Upper lobe of right lung (tissue), 1 donor: ENCODE measurements at regions not wholly inside any gene's neighbourhood (a gene's known extent, or its start where the extent isn't known, plus 50 kb on each side); places are given as distances from the start of the nearest gene placed in this dataset.
"Not testable (repeated sequence)": the region's sequence is repeated elsewhere in the genome, so short reads cannot be mapped to it uniquely, and the experiment has no call there.

Experiments
- ATAC-seq: fragments of 200-7000 bp; cut with Tn5 transposase; one replicate; pipeline ENCODE4 v1.9.1; 2020; ENCODE audit warnings: mild to moderate bottlenecking, moderate library complexity
- DNase-seq: peaks from one replicate; pipeline ENCODE4 v3.0.0-alpha.2; 2020
- H3K27ac ChIP-seq: fragments of 200-600 bp; one replicate; pipeline ENCODE4 v1.8.0; 2022
- H3K27me3 ChIP-seq: fragments of 200-600 bp; one replicate; pipeline ENCODE4 v1.8.0; 2022; ENCODE audit warnings: mild to moderate bottlenecking
- H3K36me3 ChIP-seq: fragments of 200-600 bp; one replicate; pipeline ENCODE4 v1.8.0; 2022
- H3K4me1 ChIP-seq: fragments of 200-600 bp; one replicate; pipeline ENCODE4 v1.8.0; 2022
- H3K4me3 ChIP-seq: fragments of 200-600 bp; one replicate; pipeline ENCODE4 v1.8.0; 2022; ENCODE audit warnings: mild to moderate bottlenecking
- H3K9me3 ChIP-seq: fragments of 200-600 bp; one replicate; pipeline ENCODE4 v1.8.0; 2022
- intact Hi-C: fragments of 100-400 bp; cut with DNase I; formaldehyde crosslinking; loops from one replicate; pipeline ENCODE4 v1.11.0; 2022
- TF ChIP-seq, protein P1 (sequence below): fragments of 200-600 bp; IDR thresholded peaks from one replicate; pipeline ENCODE4 v1.8.0; 2022; ENCODE audit warnings: antibody characterized with exemption
- donor health status: DM: no; HTN: yes; CAD: no; lungs with severe emphysema.

DNA sequence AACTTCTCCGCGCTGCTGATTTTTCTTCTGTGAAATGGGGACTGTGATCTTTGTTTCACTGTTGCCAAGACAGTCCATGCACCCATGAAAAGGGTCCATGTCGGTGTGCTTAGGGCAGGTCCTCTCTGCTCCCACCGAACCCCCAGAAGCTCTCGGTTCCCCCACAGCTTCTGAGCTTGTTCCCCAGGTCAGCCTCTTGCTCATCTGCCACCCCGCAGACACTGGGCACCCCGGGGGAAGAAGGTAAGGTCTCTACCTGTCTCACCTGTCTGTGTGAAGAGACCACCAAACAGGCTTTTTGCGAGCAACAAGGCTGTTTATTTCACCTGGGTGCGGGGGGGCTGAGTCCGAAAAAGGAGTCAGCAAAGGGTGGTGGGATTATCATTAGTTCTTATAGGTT is 66.2 kb upstream of the NANOS1 start:
- TF ChIP-seq, protein P1, sequence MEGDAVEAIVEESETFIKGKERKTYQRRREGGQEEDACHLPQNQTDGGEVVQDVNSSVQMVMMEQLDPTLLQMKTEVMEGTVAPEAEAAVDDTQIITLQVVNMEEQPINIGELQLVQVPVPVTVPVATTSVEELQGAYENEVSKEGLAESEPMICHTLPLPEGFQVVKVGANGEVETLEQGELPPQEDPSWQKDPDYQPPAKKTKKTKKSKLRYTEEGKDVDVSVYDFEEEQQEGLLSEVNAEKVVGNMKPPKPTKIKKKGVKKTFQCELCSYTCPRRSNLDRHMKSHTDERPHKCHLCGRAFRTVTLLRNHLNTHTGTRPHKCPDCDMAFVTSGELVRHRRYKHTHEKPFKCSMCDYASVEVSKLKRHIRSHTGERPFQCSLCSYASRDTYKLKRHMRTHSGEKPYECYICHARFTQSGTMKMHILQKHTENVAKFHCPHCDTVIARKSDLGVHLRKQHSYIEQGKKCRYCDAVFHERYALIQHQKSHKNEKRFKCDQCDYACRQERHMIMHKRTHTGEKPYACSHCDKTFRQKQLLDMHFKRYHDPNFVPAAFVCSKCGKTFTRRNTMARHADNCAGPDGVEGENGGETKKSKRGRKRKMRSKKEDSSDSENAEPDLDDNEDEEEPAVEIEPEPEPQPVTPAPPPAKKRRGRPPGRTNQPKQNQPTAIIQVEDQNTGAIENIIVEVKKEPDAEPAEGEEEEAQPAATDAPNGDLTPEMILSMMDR, result no peak
- intact Hi-C loops, result no loop called here
- H3K27ac ChIP-seq, result no peak overlapping the region
- ATAC-seq (no peak), DNase-seq (no peak)
- H3K4me3 ChIP-seq, result no peak overlapping the region
- peaks cover 12% of the 10 kb centered on the region for H3K4me1 ChIP-seq
- H3K9me3 ChIP-seq, result no peaks in the 10 kb centered on the region
- no peaks in the 10 kb centered on the region for H3K27me3 ChIP-seq
- H3K36me3 ChIP-seq, result no peaks in the 10 kb centered on the region

- H3K27ac ChIP-seq, result no peak overlapping the region
- DNase-seq (no peak), ATAC-seq (no peak)
- H3K36me3 ChIP-seq, result no peaks in the 10 kb centered on the region
- H3K9me3 ChIP-seq, result no peaks in the 10 kb centered on the region
- TF ChIP-seq, protein P1, result no peak
- no peak overlapping the region for H3K4me3 ChIP-seq
- intact Hi-C loops, result no loop called here
- peaks cover 7% of the 10 kb centered on the region for H3K4me1 ChIP-seq
- no peaks in the 10 kb centered on the region for H3K27me3 ChIP-seq
Observed at GRCh38 chr10:118963933-118964332, 65.6 kb upstream of the NANOS1 start.

- H3K9me3 ChIP-seq, H3K27ac ChIP-seq, H3K27me3 ChIP-seq, H3K4me1 ChIP-seq, ATAC-seq, H3K4me3 ChIP-seq, intact Hi-C loops, DNase-seq, H3K36me3 ChIP-seq: not testable (repeated sequence)
Observed at GRCh38 chr10:118964476-118964875, 65.0 kb upstream of the NANOS1 start.

GRCh38 chr10:118965096-118965495 is 64.4 kb upstream of the NANOS1 start:
- Histone ChIP-seq H3K4me3 (no peak overlapping the region), H3K27ac (no peak overlapping the region), H3K36me3 (no peaks in the 10 kb centered on the region), H3K9me3 (no peaks in the 10 kb centered on the region), H3K4me1 (no peaks in the 10 kb centered on the region), H3K27me3 (no peaks in the 10 kb centered on the region)
- TF ChIP-seq, protein P1, result no peak
- ATAC-seq, result no peak
- no peak for DNase-seq
- intact Hi-C loops, result no loop called here

DNA sequence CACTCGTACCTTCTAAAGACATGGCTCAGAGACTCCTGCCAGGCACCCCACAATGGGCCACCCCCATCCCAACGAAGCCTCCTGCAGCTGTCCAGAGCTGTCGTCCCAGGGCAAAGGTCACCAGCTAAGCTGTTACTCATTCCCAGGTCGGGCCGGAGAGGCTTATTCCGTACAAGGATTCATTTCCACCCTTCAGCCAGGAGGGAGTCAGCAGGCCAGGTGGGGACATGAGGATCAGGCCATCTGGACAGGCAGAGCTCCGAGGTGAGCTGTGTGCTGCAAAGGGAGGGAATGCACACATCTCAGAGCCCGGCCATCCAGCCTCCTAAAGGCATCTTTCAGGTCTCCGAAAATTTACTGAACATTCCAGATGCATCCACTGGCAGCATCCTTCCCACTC is 63.9 kb upstream of the NANOS1 start:
- no peak for DNase-seq
- no peaks in the 10 kb centered on the region for H3K4me1 ChIP-seq
- H3K36me3 ChIP-seq, result no peaks in the 10 kb centered on the region
- H3K27ac ChIP-seq, result no peak overlapping the region
- no peak for ATAC-seq
- TF ChIP-seq, protein P1, result no peak
- no peak overlapping the region for H3K4me3 ChIP-seq
- intact Hi-C loops, result no loop called here
- no peaks in the 10 kb centered on the region for H3K9me3 ChIP-seq
- H3K27me3 ChIP-seq, result no peaks in the 10 kb centered on the region

DNA sequence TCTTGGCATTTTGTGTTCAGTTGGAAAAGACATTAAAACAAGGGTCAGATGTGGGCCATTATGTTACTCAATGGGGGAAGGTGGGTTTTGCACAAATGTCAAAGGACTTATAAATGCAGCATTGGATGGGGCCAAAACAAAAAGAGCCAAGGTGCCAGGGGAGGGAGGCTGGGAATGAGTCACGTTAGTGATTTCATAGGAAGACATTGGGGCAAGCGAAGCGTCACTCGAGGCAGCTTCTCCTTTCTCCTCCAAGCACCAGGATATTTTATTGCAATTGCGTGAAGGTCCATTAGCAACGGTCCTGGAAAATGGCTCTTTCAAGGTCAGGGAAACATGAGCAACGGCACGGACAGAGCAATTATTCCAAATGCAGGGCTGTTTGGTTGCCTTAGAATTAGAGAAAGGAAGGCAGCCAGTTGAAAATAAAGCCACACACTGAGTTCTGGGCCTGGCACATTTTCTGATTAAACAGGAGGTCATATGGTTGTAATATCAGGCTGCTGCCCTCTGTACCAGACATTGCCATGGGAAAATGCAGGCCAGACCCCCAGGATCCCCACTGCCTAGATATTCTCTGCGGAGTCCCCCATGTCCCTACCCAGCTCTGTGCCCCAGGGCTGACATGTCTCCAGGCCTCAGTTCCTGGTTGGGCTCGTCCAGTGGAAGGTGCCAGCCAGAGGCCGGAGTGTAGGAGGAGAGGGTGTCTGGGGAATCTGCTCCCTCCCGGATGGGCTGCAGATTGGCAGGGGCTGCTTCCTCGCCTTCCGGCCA is 63.3 kb upstream of the NANOS1 start:
- no peak for DNase-seq
- Histone ChIP-seq H3K36me3 (no peaks in the 10 kb centered on the region), H3K27me3 (no peaks in the 10 kb centered on the region), H3K4me1 (no peaks in the 10 kb centered on the region), H3K4me3 (no peak overlapping the region), H3K9me3 (no peaks in the 10 kb centered on the region), H3K27ac (no peak overlapping the region)
- ATAC-seq, result no peak
- TF ChIP-seq, protein P1, result no peak
- intact Hi-C loops, result no loop called here
